Fibroblast of skin of left quadriceps (primary cell): ENCODE measurements at regions not wholly inside any gene's neighbourhood (a gene's known extent, or its start where the extent isn't known, plus 50 kb on each side); places are given as distances from the start of the nearest gene placed in this dataset.

Source experiments
- DNase-seq, 2 experiments: peaks; one replicate each; pipeline ENCODE4 v3.0.0-alpha.2; 2013; ENCODE audit warnings: low read depth in 2 of 2

DNA sequence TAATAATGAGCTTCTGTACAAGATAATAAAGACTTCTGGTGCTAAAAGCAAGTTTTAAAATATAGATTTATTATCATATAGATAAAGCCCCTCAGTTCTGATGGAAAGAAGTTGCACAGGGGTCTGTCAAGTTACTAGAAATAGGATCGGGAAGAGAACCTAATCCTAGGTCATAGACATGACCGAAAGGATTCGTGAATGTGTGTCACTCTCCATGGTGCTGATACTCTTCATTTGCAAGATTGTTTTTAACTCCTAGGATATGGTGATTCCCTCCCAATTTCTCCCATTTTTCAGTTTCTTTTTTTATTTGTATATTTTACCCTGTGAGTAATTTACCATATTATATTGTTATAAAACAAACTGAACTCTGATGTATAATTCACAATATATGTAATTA is 58.9 kb upstream of the CTNNA2 start:
- DNase-seq = no peak

DNA sequence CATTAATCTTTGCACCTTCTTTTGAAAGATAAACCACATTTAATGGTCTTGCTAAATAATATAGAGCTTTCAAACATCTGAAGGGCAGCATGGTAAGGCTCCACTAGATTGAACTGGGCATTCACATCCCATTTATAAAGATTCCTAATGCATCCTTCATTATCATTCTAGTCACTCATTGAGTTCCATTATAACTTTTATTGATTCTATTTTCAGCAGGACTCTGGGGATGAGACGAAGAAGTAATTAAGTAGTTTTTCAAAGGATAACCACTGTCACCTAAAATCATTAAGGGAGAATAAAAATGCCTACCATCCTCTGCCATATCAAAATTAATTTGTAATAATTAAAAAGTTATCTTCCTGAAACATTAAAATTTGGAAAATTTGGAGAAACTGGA is 60.2 kb upstream of the CTNNA2 start:
- no peak for DNase-seq

DNA sequence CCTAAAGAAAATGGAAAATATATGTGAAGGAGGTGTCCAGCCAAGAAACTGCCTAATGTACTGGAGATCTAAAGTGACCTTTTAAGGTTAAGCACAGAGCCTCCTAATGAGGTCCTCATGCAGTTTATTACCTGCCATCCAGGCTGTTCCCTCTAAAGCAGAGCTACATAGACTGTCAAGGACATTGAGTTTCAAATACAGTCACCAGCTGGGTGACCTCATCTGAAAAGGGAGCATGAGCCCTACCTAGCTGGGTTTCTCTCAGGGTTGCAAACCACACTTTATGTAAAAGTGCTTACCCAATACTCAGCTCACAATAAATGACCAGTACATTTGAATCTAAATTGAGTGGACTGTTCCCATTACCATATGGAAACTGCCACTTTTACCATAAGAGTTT is 65.4 kb upstream of the CTNNA2 start:
- DNase-seq = no peak

DNA sequence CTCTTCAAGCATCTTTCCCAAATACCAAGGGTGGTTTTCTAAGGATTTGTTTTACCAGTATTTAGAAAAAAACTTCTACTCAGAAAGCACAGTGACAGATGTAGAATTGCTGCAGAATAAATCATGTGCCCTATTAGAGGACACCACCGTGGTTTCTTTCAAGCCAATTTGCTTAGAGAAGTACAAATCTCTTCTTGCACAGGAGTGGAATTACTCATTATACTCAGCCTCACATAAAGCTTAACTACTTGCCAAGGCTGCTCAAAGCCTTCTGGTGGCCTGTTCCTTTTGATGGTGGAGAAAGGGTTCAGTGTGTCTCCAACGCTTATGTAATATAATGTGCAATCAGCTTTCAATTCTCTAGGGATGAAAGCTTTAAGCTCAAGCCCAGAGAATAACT is 66.5 kb upstream of the CTNNA2 start:
- DNase-seq = no peak

DNA sequence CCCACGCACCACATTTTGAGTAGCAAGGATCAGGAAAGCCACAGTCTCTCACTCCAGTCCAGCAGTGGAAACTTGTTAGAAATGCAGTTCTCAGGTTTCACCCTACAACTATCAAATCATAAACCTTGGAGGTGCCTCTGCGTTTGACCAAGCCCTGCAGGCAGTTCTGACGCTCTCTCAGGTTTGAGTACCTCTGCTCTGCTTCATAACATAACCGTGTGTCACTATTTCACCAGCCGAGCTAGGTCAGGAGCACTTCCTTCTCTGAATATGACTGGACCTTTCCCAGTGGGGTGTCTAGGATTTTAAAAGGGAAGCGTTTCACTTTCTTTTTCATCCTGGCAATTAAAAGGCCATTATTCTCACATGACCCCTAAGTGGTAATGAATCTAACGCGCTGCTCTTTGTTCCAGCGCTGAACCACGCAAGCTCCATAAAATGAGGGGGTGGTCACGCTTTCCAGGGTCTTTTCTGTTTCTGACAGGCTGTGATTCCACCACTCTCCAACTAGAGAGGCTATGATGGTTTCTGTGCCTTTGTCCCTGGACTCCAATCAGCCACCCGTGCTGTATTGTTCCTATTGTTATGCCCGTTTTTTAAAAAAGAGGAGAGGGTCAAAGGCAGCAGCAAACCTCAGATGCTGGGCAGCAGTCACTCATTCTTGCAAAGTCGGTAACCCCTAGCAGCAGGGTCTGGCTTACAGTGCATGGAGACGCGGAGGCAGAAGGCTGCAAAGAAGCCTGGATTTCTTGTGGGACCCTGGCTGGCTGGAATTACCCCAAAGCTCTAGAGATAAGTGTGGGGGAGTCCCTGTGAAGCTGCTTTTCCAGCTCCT is 75.2 kb upstream of the CTNNA2 start:
- DNase-seq = no peak

DNA sequence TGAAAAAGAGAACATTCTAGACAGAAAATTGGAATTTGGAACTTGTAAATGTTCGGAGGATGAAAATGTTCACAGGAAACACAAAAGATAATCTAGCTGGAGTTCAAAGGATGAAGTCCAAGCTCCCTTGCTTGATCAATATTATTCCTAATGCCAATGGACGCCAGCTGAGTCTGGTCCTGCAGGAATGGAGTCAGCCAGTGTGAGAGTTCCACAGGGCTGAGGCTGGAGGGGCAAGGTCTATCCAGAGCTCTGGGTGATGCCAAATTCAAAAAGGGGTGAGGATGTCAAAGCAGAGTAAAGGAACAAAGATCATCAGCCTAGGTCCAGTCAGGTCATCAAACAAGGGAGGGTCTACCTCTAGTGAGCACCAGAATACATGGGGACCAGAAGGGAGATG is 78.5 kb upstream of the CTNNA2 start:
- no peak for DNase-seq

DNA sequence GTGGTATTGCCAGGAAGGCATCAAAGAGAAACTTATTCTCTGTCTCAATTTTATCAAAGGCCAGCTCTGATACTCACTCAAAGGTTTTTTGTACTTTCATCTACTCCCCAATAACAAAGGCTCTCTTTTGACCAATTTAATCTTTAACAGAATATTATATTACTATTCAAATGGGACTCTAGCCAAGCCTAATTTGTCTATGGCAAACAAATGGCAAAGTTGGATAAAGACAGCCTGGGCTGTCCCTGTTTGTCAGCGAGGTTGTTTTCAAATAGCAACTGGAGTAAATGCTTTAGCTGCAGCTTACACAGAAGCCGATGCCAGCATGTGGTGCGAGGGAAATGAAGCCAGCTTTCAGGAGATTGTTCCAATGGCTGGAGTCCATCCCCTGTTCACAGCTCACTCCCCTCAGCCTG is 80.1 kb upstream of the CTNNA2 start:
- no peak for DNase-seq

DNA sequence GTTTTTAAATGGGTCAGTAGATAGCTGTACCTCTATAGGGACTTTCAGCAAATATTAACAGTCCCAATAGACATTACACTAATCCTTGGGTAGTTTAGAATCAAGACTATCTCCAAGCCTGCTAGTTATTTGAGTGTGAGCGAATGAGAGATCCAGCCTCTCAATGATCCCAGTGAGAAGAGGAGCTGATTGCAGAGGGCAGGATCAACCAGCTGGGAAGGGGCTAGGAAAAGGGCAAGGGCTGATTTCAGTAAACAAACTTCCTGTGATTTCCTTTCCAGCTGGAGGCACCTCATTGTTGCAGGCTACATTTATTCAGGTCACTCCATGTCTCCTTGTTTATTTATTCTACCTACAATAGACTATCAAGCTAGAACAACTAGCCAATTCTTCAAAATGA is 84.1 kb upstream of the CTNNA2 start:
- DNase-seq = no peak

DNA sequence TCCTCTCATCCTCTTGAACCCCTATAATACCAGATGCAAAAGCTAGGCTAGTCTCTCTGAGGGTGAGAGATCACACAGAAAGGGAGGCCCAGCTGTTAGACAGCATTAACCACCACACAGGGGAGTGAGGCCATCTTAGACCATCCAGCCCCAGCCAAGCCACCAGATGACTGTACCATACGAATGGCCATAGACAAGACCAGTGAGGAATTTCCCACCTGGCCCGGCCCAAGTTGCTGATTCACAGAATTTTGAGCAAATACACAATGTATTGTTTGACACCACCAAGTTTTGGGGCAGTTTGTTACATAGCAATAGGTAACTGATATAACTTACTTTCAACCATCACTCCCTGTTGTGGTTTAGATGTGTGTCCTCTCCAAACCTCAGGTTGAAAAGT is 98.2 kb upstream of the CTNNA2 start:
- DNase-seq = no peak

DNA sequence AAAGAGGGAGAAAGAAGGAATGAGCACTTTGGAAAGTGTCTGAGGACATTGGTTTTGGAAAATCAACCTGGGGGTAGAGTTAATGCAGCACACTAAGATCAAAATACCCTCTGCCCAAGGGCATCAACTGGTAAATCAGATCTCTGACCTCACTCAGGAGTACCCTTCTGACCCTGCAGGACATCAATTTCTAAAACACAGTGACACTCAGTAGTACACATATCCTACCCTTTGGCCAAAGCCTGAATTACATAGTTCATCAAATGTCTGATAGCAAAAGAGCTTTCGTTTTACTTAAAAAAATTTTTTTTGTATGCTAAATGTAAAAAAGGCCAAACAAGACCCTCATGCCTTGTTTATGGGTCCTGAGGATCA is 118.4 kb upstream of the CTNNA2 start:
- no peak for DNase-seq

DNA sequence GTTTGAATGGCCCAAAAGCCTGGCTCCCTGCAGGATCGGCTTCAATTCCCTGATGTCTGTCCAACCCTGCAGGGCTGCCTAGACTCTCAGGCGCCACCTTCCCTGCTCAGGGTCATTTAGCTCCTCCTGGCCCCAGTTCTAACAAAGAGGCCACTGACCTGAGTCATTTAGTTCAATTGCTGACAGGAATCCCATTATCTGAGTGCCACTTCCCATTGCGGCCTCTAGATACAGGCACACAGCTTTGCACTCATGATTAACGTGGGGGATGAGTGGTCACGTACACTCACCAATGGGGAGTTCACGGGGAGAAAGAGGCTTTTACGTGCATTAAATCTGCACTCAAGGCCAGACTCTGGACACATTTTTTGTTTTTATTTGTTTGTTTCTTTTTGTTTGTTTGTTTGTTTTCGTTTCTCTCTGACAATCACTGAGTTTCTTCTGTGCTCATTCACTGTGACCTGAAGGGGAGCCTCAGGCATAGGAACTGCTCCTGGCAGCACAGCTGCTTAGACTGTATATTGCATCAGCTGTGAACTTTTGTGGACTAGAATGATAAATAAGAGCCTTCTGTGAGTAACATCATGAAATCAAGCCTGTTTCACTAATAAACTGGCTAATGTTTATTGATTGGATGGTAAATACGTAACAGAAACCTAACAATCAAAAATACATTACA is 118.9 kb upstream of the CTNNA2 start:
- no peak for DNase-seq

DNA sequence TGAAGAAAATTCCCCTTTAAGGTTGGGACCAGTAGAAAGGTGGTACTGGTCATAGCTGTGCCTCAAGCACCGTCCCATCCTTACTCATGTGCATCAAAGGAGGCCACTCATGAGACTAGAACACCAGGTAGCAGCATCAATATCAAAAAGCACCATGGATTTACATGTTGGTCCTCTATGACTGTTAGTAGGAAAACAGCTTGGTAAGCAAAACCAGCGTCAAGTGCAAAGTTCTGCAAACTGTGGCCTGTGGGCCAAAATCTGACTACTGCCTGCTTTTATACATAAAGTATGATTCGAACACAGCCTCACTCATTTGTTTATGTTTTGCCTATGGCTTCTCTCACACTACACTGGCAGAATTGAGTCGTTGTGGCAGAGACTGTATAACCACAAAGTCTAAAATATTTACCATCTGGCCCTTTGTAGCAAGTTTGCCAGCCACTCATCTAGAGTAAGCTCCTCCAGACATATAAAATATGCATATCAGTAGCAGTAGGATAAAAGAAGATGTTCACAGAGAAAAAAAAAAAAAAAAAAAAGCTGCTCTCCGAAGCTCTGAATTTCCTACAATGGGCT is 119.7 kb upstream of the CTNNA2 start:
- no peak for DNase-seq

DNA sequence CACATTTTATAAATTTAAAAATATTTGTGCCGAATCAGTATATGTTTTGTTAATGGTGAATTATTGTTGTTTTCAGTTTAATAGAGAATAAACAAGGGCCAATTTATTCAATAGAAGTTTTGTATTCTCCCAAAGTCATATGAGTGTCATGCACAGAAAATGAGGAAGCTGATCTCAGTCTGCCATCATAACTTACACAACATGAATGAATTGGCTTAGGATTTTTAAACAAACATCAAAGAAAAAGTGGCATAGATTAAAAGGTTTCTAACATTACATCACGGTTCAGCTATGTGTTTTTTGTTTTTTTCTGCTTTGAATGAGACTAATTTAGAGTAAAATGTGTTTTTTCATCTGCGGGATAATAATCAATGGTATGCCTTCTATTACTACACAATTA is 123.4 kb upstream of the CTNNA2 start:
- no peak for DNase-seq

DNA sequence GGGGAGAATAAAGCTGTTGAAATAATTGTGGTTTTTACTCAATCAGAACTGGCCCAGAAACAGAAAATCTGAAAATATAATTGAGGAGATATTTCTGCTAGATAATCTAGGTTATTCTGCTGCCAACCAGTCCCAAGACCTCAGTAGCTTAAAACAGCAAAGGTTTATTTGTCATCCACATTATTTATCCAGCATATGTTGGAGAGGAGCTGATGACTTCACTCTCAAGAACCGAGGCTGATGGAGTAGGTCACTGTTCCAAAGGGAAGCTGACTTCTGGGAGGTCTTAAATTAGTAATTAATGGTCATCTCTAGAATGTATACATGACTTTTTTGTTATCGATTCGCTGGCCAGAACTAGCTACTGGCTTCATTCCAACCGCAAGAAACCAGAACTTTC is 124.8 kb upstream of the CTNNA2 start:
- DNase-seq = no peak

DNA sequence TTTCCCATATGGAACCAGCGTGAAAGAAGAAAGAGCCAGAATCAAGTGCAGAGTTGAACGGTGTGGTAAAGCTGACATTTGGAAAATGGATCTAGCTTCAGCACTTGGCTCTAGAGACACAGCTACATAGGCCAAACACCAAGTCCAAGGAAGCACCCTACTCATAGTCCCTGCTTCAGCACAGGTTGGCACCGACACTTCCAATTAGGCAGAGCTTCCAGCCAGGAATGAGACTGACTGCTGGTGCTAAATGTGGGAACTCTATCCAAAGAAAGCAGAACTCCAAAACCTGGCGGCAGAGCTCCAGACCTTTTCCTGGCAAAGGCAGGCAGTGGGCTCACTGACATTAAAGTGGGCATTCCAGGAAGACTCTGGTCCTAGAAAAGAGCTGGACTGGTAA is 125.4 kb upstream of the CTNNA2 start:
- no peak for DNase-seq

DNA sequence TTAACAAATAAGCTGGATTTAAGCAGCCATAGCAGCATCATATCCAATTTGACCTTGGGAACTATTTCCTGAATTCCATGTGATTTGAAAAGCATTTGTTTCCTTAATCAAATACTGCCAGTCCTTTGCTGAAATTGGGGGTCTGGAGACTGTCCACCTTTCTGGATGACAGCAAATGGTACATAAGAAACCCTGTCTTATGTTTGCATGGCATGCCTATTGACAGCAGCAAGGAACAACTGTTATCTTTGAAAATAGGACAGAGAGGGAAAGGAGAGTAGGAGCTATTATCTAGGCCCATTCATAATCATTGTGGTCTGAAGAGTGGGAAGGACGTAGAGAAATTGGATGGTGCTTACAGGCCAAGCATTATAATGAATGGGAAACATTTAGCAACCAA is 129.2 kb upstream of the CTNNA2 start:
- no peak for DNase-seq

DNA sequence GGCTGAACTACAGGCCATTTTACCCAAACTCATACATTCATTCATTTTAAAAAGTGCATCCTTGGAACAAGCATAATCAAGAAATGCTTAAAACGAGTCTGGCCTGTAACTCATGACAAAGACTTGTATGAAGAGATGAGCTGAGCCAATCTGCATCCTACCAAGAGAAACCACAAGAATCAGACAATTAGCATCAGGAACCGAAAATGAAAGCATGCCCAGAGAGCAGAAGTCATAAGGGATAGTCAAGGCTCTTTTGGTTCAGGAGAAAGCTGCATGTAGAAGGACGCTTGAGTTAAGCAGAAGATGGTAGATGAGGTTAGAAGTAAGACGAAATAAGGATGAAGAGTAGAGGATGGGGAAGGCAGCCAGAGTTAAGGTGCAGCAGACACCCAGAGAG is 137.0 kb upstream of the CTNNA2 start:
- DNase-seq = no peak

DNA sequence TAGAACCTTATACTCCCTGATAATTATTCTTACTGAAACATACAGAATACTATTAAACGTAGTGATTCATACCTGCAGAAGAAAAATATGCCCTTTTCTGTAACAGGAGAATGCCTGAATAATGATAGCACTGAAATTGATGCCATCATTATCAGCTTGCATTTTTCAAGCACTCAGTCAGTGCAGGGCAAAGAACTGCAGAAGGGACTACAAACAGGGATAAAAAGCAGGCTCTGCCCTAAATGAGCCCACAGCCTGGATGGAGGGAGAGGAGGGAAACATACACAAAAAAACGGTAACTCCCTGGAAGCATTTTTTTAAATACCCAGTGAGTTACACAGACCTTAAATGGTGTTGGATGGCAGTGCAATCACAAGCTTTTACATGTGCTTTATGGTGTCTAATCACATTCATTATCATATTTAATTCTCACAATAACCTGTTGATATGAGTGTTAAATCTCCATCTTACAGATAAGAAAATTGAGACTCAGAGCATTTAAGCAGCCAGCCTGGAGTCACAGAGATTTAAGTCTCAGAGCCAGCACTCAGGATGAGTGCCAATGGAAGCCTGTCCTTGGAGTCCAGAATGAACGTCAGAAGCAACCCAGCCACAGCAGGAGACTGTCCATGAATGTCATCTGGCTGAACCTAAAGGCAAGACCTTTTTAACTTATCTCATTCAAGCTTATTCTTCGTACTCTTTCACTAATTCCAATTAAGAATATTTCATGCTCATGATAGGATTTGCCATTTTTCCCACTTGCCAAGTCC is 139.3 kb upstream of the CTNNA2 start:
- no peak for DNase-seq

DNA sequence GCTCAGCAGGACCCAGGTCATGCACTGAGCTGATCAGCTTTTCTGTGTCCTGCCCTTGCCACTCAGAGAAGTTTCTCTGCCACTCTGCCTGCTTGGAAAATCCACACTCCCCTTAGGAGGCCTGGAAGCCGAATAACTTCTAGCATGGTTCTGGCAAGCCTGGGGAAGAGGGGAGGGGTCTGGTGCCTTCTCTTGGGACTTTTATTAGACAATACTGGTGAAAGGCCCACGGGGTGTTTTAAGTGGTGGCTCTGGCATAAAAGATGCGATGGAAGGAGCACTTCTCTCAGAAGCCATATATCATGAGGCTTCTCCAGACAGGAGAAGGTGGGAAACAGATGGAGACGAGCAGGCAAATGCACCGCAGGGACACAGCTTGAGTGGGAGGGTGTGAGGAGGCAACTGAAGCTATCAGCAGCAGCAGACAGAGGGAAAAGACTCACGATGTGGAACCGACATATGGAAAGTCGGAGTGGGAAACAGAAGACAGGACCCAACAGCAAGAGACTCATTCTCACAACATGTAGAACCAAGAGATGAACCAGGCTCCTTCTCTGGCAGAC is 141.8 kb upstream of the CTNNA2 start:
- no peak for DNase-seq

DNA sequence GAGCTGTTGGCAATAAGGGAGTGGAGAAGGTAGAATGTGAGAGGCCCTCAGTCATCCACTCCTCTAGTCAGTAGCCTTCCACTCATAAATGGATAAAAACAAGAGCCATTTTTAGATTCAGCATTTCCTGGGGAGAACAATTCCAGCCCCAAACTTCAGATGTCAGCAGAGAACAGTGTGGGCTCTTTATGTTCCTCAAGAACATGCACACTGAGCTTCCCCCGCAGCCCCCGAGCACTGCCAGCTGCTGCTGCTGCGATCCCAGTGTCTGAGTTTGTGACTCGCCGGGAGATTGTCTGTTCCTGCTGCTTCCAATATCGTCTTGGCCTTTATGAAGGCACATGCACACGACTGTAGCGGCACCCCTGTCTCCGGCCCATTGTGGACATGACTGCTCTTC is 143.7 kb upstream of the CTNNA2 start:
- DNase-seq = no peak

DNA sequence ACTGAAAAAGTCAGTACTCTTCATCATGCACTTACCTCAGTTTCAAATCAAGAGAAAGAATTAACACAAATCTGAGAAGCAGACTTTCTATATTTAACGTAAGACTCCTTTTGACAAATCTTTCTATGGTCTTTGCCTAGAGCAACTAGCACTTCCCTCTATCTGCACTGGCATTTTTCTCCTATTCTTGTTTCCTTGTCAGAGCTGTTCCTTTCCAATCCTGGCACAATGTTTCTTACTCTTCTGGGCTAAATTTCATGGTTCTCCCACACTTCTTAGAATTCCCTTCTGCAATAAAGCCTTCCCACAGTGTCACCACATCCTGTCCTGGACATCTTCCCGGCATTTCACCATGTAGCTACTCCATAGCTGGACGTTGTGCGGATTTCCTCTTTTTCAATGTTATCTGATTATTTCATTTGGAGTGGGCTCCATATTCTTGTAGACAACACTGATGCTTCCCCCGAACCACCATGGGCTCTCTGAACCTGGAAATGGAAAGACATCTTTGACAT is 144.7 kb upstream of the CTNNA2 start:
- no peak for DNase-seq

DNA sequence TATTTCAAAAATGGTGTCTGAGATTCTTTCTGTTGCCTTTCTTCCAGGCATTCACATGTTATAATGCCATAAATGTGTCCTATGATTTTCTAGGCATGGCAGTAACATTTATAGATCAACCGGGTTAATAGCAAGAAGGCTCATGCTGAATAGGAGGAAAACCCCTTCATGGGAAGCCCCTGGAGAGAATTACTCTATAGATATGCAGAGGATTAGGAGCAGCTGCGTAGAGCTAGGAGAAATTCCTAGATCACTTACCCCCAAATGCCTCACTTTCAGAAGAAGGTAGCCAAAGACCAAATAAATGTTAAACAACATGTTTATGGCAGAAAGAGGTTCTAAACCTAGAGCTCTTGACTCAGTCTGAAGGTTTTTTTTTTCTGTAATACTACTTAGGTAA is 153.4 kb upstream of the CTNNA2 start:
- no peak for DNase-seq
